ENCODE measurements at regions not wholly inside any gene's neighbourhood (a gene's known extent, or its start where the extent isn't known, plus 50 kb on each side); places are given as distances from the start of the nearest gene placed in this dataset.

GRCh38 chr6:140554421-140554820, 1180.0 kb upstream of the CITED2 start:
- no peak for TF ChIP-seq CTCF (IDR thresholded peaks at IDR 0.05)
- TF ChIP-seq POLR2A (IDR thresholded peaks at IDR 0.05) = no peak
